Body of pancreas (tissue), 4 donors: ENCODE measurements at regions not wholly inside any gene's neighbourhood (a gene's known extent, or its start where the extent isn't known, plus 50 kb on each side); places are given as distances from the start of the nearest gene placed in this dataset.

Experiments
- CTCF ChIP-seq, 7 experiments: fragments of 450-650 bp in 4 of 7; fragments of 200-600 bp in 3 of 7; sonication (generic) in 3 of 7; IDR thresholded peaks; one replicate each; pipeline ENCODE4 v1.5.1; 2016 to 2019; ENCODE audit warnings: antibody characterized with exemption in 7 of 7
- POLR2A ChIP-seq, 3 donors: fragments of 450-650 bp; IDR thresholded peaks; one replicate each; pipeline ENCODE4 v1.6.1; 2016; ENCODE audit warnings: antibody characterized with exemption in 3 of 3, mild to moderate bottlenecking in 2 of 3

GRCh38 chr10:42304341-42304740 lies 334.0 kb downstream of the ZNF33B start:
- TF ChIP-seq CTCF (IDR thresholded peaks at IDR 0.05) (no peak), POLR2A (IDR thresholded peaks at IDR 0.05) (no peak)
